PC-3 (cell line): ENCODE measurements at regions not wholly inside any gene's neighbourhood (a gene's known extent, or its start where the extent isn't known, plus 50 kb on each side); places are given as distances from the start of the nearest gene placed in this dataset.

Source experiments
- ATAC-seq: fragments of 200-7000 bp; cut with Tn5 transposase; 2 replicates; pipeline ENCODE4 v1.9.1; 2020; ENCODE audit warnings: mild to moderate bottlenecking, moderate library complexity
- BruUV-seq: library from RNA; stranded (reverse); fragments of 400-500 nt; replicated peaks from 2 replicates; lab custom pipeline; 2021; lab: Mats Ljungman, UMichigan
- CTCF ChIA-PET: fragments of 300-600 bp; sonication (Branson Sonifier 250); formaldehyde crosslinking; loops from one replicate; lab custom pipeline; 2022; ENCODE audit warnings: antibody characterized with exemption; lab: Charles Lee
- POLR2A ChIA-PET: fragments of 300-600 bp; sonication (Branson Sonifier 250); formaldehyde crosslinking; loops from one replicate; lab custom pipeline; 2022; ENCODE audit warnings: antibody characterized with exemption; ENCODE audit not compliant: unreplicated experiment; lab: Charles Lee
- DNase-seq: peaks from one replicate; pipeline ENCODE4 v3.0.0-alpha.2; 2015
- H2AFZ ChIP-seq: fragments of 300-600 bp; sonication (generic); 2 replicates; pipeline ENCODE4 v1.6.0; 2016; ENCODE audit warnings: antibody characterized with exemption, low read length
- H3F3A ChIP-seq: fragments of 300-600 bp; sonication (generic); one replicate; pipeline ENCODE4 v1.6.0; 2017; ENCODE audit warnings: antibody characterized with exemption, low read length, control low read depth, mild to moderate bottlenecking; ENCODE audit not compliant: unreplicated experiment
- H3K27ac ChIP-seq: fragments of 300-600 bp; sonication (generic); 2 replicates; pipeline ENCODE4 v1.5.1; 2016; ENCODE audit warnings: mild to moderate bottlenecking, low read length
- H3K27me3 ChIP-seq: fragments of 300-600 bp; sonication (generic); 2 replicates; pipeline ENCODE4 v1.6.1; 2016; ENCODE audit warnings: low read length, mixed read lengths
- H3K36me3 ChIP-seq: fragments of 300-600 bp; sonication (generic); 2 replicates; pipeline ENCODE4 v1.6.1; 2016; ENCODE audit warnings: low read depth, mixed run types, low read length, mixed read lengths
- H3K4me1 ChIP-seq: fragments of 300-600 bp; sonication (generic); 2 replicates; pipeline ENCODE4 v1.5.1; 2016; ENCODE audit warnings: low read length; ENCODE audit not compliant: insufficient read depth
- H3K4me2 ChIP-seq: fragments of 300-600 bp; sonication (generic); 2 replicates; pipeline ENCODE4 v1.6.0; 2016; ENCODE audit warnings: low read length
- H3K4me3 ChIP-seq: fragments of 300-600 bp; sonication (generic); 2 replicates; pipeline ENCODE4 v1.5.1; 2016; ENCODE audit warnings: mild to moderate bottlenecking, low read length, mixed read lengths
- H3K79me2 ChIP-seq: fragments of 300-600 bp; sonication (generic); 2 replicates; pipeline ENCODE4 v1.6.1; 2017; ENCODE audit warnings: low read length, mixed read lengths
- H3K9ac ChIP-seq: fragments of 300-600 bp; sonication (generic); 2 replicates; pipeline ENCODE4 v1.6.0; 2016; ENCODE audit warnings: mild to moderate bottlenecking, low read length
- H3K9me2 ChIP-seq: fragments of 300-600 bp; sonication (generic); replicated peaks from 2 replicates; pipeline ENCODE4 v1.6.1; 2016; ENCODE audit warnings: mixed run types, low read length, mixed read lengths
- H3K9me3 ChIP-seq: fragments of 300-600 bp; sonication (generic); 2 replicates; pipeline ENCODE4 v1.6.1; 2016; ENCODE audit warnings: low read length, mixed read lengths
- H4K20me1 ChIP-seq: fragments of 300-600 bp; sonication (generic); 2 replicates; pipeline ENCODE4 v1.6.1; 2016; ENCODE audit warnings: low read length, mixed read lengths
- CTCF ChIP-seq: fragments of 300-600 bp; sonication (generic); conservative IDR thresholded peaks from 2 replicates; pipeline ENCODE4 v1.5.1; 2017; ENCODE audit warnings: antibody characterized with exemption, low read depth, mild to moderate bottlenecking, low read length
- EZH2 ChIP-seq: fragments of 300-600 bp; sonication (generic); IDR thresholded peaks from one replicate; pipeline ENCODE4 v1.6.1; 2017; ENCODE audit warnings: antibody characterized with exemption, mild to moderate bottlenecking, low read length; ENCODE audit not compliant: unreplicated experiment
- EZH2phosphoT487 ChIP-seq: fragments of 300-600 bp; sonication (generic); IDR thresholded peaks from 2 replicates; pipeline ENCODE4 v1.6.1; 2018; ENCODE audit warnings: mild to moderate bottlenecking, antibody characterized with exemption, low read length, borderline replicate concordance
- intact Hi-C: fragments of 100-400 bp; cut with micrococcal nuclease; formaldehyde crosslinking; loops from 2 replicates; pipeline ENCODE4 v1.9.0; 2023

- no peak overlapping the region for H3K4me3 ChIP-seq
- intact Hi-C loops = no loop called here
- H3K9ac ChIP-seq = no peak overlapping the region
These were observed 133.8 kb upstream of the CCN2 start for GRCh38 chr6:132084811-132085509.

GRCh38 chr6:132082421-132082820, 131.2 kb upstream of the CCN2 start:
- H3K36me3 ChIP-seq = no peaks in the 10 kb centered on the region
- TF ChIP-seq EZH2 (no peak), CTCF (no peak), EZH2phosphoT487 (no peak)
- H3K4me2 ChIP-seq = no peak overlapping the region
- ATAC-seq (no peak), DNase-seq (no peak)
- H3K9me3 ChIP-seq = no peaks in the 10 kb centered on the region
- H3K27ac ChIP-seq = no peak overlapping the region
- intact Hi-C loops = no loop called here
- CTCF ChIA-PET = no interaction called here
- no TSS peak for BruUV-seq
- no peak overlapping the region for H3K9ac ChIP-seq
- no peaks in the 10 kb centered on the region for H3K27me3 ChIP-seq
- H3K9me2 ChIP-seq = no peaks in the 10 kb centered on the region
- POLR2A ChIA-PET = no interaction called here
- no peak overlapping the region for H2AFZ ChIP-seq
- no peaks in the 10 kb centered on the region for H3K79me2 ChIP-seq
- H3K4me3 ChIP-seq = no peak overlapping the region
- no peaks in the 10 kb centered on the region for H4K20me1 ChIP-seq
- no peaks in the 10 kb centered on the region; the same call in 1 of the 2 replicates for H3K4me1 ChIP-seq
- H3F3A ChIP-seq = no peaks in the 10 kb centered on the region

More at GRCh38 chr6:132084811-132085509, 133.8 kb upstream of the CCN2 start:
- Histone ChIP-seq H2AFZ (0 out of 2 replicates have a peak overlapping the region, but pooled peaks have one; percentile 22), H3K9me3 (no peaks in the 10 kb centered on the region), H3K27me3 (no peaks in the 10 kb centered on the region), H3K4me2 (no peak overlapping the region), H3K9me2 (no peaks in the 10 kb centered on the region), H3F3A (no peaks in the 10 kb centered on the region), H3K4me1 (no peaks in the 10 kb centered on the region; the same call in 1 of the 2 replicates), H4K20me1 (no peaks in the 10 kb centered on the region), H3K79me2 (no peaks in the 10 kb centered on the region), H3K27ac (0 out of 2 replicates have a peak overlapping the region, but pooled peaks have one; percentile 11), H3K36me3 (no peaks in the 10 kb centered on the region)
- ATAC-seq (peak; percentile 57), DNase-seq (peak; percentile 45)
- TF ChIP-seq CTCF (no peak), EZH2phosphoT487 (no peak), EZH2 (no peak)
- ChIA-PET CTCF (no interaction called here), POLR2A (no interaction called here)
- no TSS peak for BruUV-seq

- CTCF ChIA-PET = no interaction called here
- Histone ChIP-seq H3K79me2 (no peaks in the 10 kb centered on the region), H3K9ac (no peak overlapping the region), H3K36me3 (no peaks in the 10 kb centered on the region), H3K4me1 (no peaks in the 10 kb centered on the region; the same call in 1 of the 2 replicates), H4K20me1 (no peaks in the 10 kb centered on the region), H2AFZ (no peak overlapping the region), H3K9me3 (no peaks in the 10 kb centered on the region), H3K4me2 (no peak overlapping the region), H3F3A (no peaks in the 10 kb centered on the region), H3K27me3 (no peaks in the 10 kb centered on the region), H3K9me2 (no peaks in the 10 kb centered on the region), H3K27ac (no peak overlapping the region), H3K4me3 (no peak overlapping the region)
- no peak for ATAC-seq
- intact Hi-C loops = no loop called here
- POLR2A ChIA-PET = no interaction called here
- DNase-seq = no peak
- BruUV-seq = no TSS peak
- TF ChIP-seq EZH2 = no peak
- no peak for TF ChIP-seq EZH2phosphoT487
- TF ChIP-seq CTCF = no peak
These were observed 130.2 kb upstream of the CCN2 start for GRCh38 chr6:132081338-132081737.
